CD8-positive, alpha-beta memory T cell (primary cell): ENCODE measurements at regions not wholly inside any gene's neighbourhood (a gene's known extent, or its start where the extent isn't known, plus 50 kb on each side); places are given as distances from the start of the nearest gene placed in this dataset.

Experiments used
- CTCF ChIA-PET: fragments of 350-600 bp; sonication (Branson Sonifier 250); formaldehyde crosslinking; loops from one replicate; lab custom pipeline; 2021; ENCODE audit warnings: antibody characterized with exemption; lab: Charles Lee
- POLR2A ChIA-PET: fragments of 350-600 bp; sonication (Branson Sonifier 250); formaldehyde crosslinking; loops from one replicate; lab custom pipeline; 2021; ENCODE audit warnings: antibody characterized with exemption; lab: Charles Lee
- DNase-seq, 5 donors: peaks; one replicate each; pipeline versions ENCODE4 v3.0.0 to v3.0.0-alpha.2; 2020 to 2022; ENCODE audit warnings: mixed read lengths in 1 of 5
- H3K27ac ChIP-seq: one replicate; pipeline ENCODE4 v1.7.0; 2013; ENCODE audit warnings: low read depth, mild to moderate bottlenecking, low read length, moderate library complexity
- H3K27me3 ChIP-seq: 2 replicates; pipeline ENCODE4 v1.7.0; 2013; ENCODE audit warnings: low read length, mild to moderate bottlenecking; ENCODE audit not compliant: insufficient read depth, poor library complexity, severe bottlenecking
- H3K36me3 ChIP-seq: 2 replicates; pipeline ENCODE4 v1.7.0; 2013; ENCODE audit warnings: mild to moderate bottlenecking, low read length, moderate library complexity; ENCODE audit not compliant: insufficient read depth
- H3K4me1 ChIP-seq: 2 replicates; pipeline ENCODE4 v1.7.0; 2013; ENCODE audit warnings: mild to moderate bottlenecking, low read length, moderate library complexity; ENCODE audit not compliant: insufficient read depth
- H3K4me3 ChIP-seq: 2 replicates; pipeline ENCODE4 v1.7.0; 2013; ENCODE audit warnings: mild to moderate bottlenecking, low read length
- H3K9me3 ChIP-seq: 2 replicates; pipeline ENCODE4 v1.7.0; 2013; ENCODE audit warnings: mild to moderate bottlenecking, low read length
- H3K27ac Mint-ChIP-seq, 8 donors: one replicate each; pipeline ENCODE4 v1.8.0; 2020 to 2021; ENCODE audit warnings: mixed read lengths in 8 of 8, mild to moderate bottlenecking in 6 of 8, inconsistent platforms in 3 of 8, moderate library complexity in 3 of 8
- H3K27me3 Mint-ChIP-seq, 2 donors: one replicate each; pipeline ENCODE4 v1.8.0; 2020 to 2021; ENCODE audit warnings: mixed read lengths in 2 of 2, mild to moderate bottlenecking in 1 of 2, moderate library complexity in 1 of 2
- H3K36me3 Mint-ChIP-seq, 3 donors: one replicate each; pipeline ENCODE4 v1.8.0; 2020 to 2021; ENCODE audit warnings: mixed read lengths in 3 of 3, inconsistent platforms in 1 of 3, mild to moderate bottlenecking in 1 of 3
- H3K4me1 Mint-ChIP-seq, 3 donors: one replicate each; pipeline ENCODE4 v1.8.0; 2020 to 2021; ENCODE audit warnings: mixed read lengths in 3 of 3, inconsistent platforms in 1 of 3, mild to moderate bottlenecking in 1 of 3
- H3K4me3 Mint-ChIP-seq, 7 donors: one replicate each; pipeline ENCODE4 v1.8.0; 2020 to 2021; ENCODE audit warnings: mixed read lengths in 7 of 7, mild to moderate bottlenecking in 6 of 7, moderate library complexity in 4 of 7, inconsistent platforms in 2 of 7
- H3K9me3 Mint-ChIP-seq, 5 donors: one replicate each; pipeline ENCODE4 v1.8.0; 2020 to 2022; ENCODE audit warnings: mixed read lengths in 5 of 5, mild to moderate bottlenecking in 3 of 5, moderate library complexity in 2 of 5, inconsistent platforms in 1 of 5

DNA sequence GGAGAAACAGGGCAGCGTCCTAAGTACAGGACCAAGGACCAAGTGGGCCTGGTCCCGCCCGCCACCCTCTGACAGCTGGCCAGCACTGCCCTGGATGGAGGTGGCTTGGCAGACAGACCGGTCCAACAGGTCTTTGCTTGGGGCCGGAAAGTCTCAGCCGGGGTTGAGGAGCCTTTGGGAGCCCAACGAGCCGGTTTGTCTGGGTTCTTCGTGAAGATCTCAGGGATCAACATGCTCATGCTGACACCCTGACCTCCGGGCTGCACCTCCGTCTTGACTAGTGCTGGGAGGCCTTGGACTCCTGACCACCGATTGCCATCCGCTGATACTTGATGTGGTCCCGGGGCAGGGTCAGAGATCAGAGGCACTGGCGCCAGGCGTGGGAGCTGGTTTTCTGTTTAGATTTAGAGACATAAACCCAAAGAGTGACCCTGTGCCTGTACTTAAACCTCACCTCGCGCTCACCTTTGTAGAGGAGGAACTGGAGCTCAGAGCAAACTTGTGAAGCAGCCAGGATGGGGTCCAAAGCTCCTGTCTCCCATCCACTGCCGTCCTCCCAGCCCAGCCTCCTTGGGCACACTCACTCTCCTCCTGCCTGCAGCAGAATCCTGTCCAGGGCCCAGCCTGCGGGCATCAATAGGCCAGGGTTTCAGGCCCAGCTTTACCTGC is 92.1 kb upstream of the GSE1 start:
- Mint-ChIP-seq H3K27me3 (peaks cover 0 to 7% of the 10 kb centered on the region in 2 donors), H3K36me3 (no peaks in the 10 kb centered on the region), H3K4me3 (peak overlapping the region in 1 of 7 donors; percentile 27), H3K4me1 (peaks cover 10 to 18% (median 16%) of the 10 kb centered on the region in 3 donors), H3K27ac (peak overlapping the region in 6 of 8 donors; percentile 47 to 86 (median 66)), H3K9me3 (peaks cover 0 to 9% (median 4%) of the 10 kb centered on the region in 5 donors)
- no peaks in the 10 kb centered on the region for H3K9me3 ChIP-seq
- H3K36me3 ChIP-seq, result no peaks in the 10 kb centered on the region
- H3K4me1 ChIP-seq, result peaks cover 8% of the 10 kb centered on the region
- CTCF ChIA-PET, result no interaction called here
- no peak overlapping the region for H3K4me3 ChIP-seq
- no peak for DNase-seq
- H3K27me3 ChIP-seq, result no peaks in the 10 kb centered on the region
- POLR2A ChIA-PET, result no interaction called here
- H3K27ac ChIP-seq, result no peak overlapping the region

GRCh38 chr16:85521552-85522307 is 91.4 kb upstream of the GSE1 start:
- peak overlapping the region in 1 of 7 donors; percentile 27 for H3K4me3 Mint-ChIP-seq
- H3K27me3 Mint-ChIP-seq, result peaks cover 3 to 7% of the 10 kb centered on the region in 2 donors
- Histone ChIP-seq H3K36me3 (no peaks in the 10 kb centered on the region), H3K4me1 (peaks cover 8% of the 10 kb centered on the region), H3K4me3 (no peak overlapping the region), H3K27ac (no peak overlapping the region), H3K9me3 (no peaks in the 10 kb centered on the region), H3K27me3 (no peaks in the 10 kb centered on the region)
- DNase-seq, result no peak
- H3K36me3 Mint-ChIP-seq, result no peaks in the 10 kb centered on the region
- peak overlapping the region in 4 of 8 donors; percentile 50 to 86 (median 66) for H3K27ac Mint-ChIP-seq
- ChIA-PET POLR2A (no interaction called here), CTCF (interaction anchor here (0.6 to 1.2 kb wide), 2 partner anchors 101 to 224 kb away, joined by 3 read pairs; no protein-coding TSS in a partner anchor)
- peaks cover 10 to 18% (median 16%) of the 10 kb centered on the region in 3 donors for H3K4me1 Mint-ChIP-seq
- H3K9me3 Mint-ChIP-seq, result peaks cover 0 to 9% (median 4%) of the 10 kb centered on the region in 5 donors

GRCh38 chr16:85522308-85522841 is 90.7 kb upstream of the GSE1 start:
- H3K9me3 ChIP-seq, result no peaks in the 10 kb centered on the region
- no peaks in the 10 kb centered on the region for H3K36me3 ChIP-seq
- H3K36me3 Mint-ChIP-seq, result no peaks in the 10 kb centered on the region
- peaks cover 4 to 7% of the 10 kb centered on the region in 2 donors for H3K27me3 Mint-ChIP-seq
- no peak overlapping the region for H3K4me3 ChIP-seq
- ChIA-PET POLR2A (no interaction called here), CTCF (interaction anchor here (0.6 to 1.2 kb wide), 2 partner anchors 102 to 225 kb away, joined by 3 read pairs; no protein-coding TSS in a partner anchor)
- no peaks in the 10 kb centered on the region for H3K27me3 ChIP-seq
- H3K4me1 ChIP-seq, result peaks cover 8% of the 10 kb centered on the region
- no peak overlapping the region for H3K27ac ChIP-seq
- peaks cover 10 to 17% (median 16%) of the 10 kb centered on the region in 3 donors for H3K4me1 Mint-ChIP-seq
- peaks cover 0 to 9% (median 4%) of the 10 kb centered on the region in 5 donors for H3K9me3 Mint-ChIP-seq
- DNase-seq, result no peak
- H3K27ac Mint-ChIP-seq, result peak overlapping the region in 4 of 8 donors; percentile 9 to 79 (median 67)
- H3K4me3 Mint-ChIP-seq, result no peak overlapping the region

DNA sequence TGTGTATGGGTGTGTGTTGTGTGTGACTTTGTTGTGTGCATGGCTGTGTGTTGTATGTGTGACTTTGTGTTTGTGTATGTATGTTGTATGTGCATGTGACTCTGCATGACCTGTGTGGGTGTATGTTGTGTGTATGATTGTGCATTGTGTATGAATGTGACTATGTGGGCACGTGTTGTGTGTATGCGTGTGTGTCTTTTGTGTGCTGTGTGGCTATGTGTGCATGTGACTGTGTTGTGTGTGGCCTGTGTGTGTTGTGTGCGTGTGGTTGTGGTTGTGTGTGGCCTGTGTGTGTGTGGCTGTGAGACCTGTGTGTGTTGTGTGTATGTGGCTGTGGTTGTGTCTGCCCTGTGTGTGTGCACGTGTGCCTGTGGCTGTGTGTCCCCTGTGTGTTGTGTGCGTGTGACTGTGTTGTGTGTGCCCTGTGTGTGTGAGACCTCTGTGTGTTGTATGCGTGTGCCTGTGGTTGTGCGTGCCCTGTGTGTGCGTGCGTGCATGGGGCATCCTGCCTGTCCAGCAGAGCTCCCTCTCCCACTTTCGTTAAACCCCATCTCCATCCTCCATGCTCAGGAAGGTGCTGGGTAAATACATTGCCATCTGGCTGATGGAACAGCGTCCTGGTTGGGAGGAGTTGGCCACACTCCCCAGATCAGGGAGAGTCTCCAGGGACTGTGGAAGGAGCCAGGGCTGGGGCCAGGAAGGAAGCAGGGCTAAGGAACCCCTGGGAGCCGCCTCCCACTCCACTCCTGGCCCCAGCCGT is 90.1 kb upstream of the GSE1 start:
- H3K4me3 ChIP-seq, result no peak overlapping the region
- Mint-ChIP-seq H3K4me1 (peaks cover 10 to 16% (median 16%) of the 10 kb centered on the region in 3 donors), H3K27ac (peak overlapping the region in 5 of 8 donors; percentile 9 to 79 (median 66)), H3K9me3 (peaks cover 0 to 9% (median 4%) of the 10 kb centered on the region in 5 donors), H3K36me3 (no peaks in the 10 kb centered on the region), H3K27me3 (peaks cover 4 to 7% of the 10 kb centered on the region in 2 donors), H3K4me3 (no peak overlapping the region)
- CTCF ChIA-PET, result interaction anchor here (0.6 to 1.2 kb wide), 2 partner anchors 103 to 226 kb away, joined by 3 read pairs; no protein-coding TSS in a partner anchor
- no peaks in the 10 kb centered on the region for H3K36me3 ChIP-seq
- H3K27ac ChIP-seq, result no peak overlapping the region
- H3K9me3 ChIP-seq, result no peaks in the 10 kb centered on the region
- H3K27me3 ChIP-seq, result no peaks in the 10 kb centered on the region
- peaks cover 6% of the 10 kb centered on the region for H3K4me1 ChIP-seq
- no peak for DNase-seq
- POLR2A ChIA-PET, result no interaction called here

- Mint-ChIP-seq H3K4me1 (peaks cover 3 to 9% (median 8%) of the 10 kb centered on the region in 3 donors), H3K36me3 (no peaks in the 10 kb centered on the region), H3K27ac (peak overlapping the region in 1 of 8 donors; percentile 38), H3K9me3 (peaks cover 0 to 6% (median 4%) of the 10 kb centered on the region in 5 donors), H3K27me3 (peaks cover 4 to 7% of the 10 kb centered on the region in 2 donors), H3K4me3 (no peak overlapping the region)
- H3K4me1 ChIP-seq, result no peaks in the 10 kb centered on the region
- no peak overlapping the region for H3K4me3 ChIP-seq
- ChIA-PET CTCF (no interaction called here), POLR2A (no interaction called here)
- H3K9me3 ChIP-seq, result no peaks in the 10 kb centered on the region
- no peak for DNase-seq
- H3K27ac ChIP-seq, result no peak overlapping the region
- no peaks in the 10 kb centered on the region for H3K27me3 ChIP-seq
- no peaks in the 10 kb centered on the region for H3K36me3 ChIP-seq
Observed at GRCh38 chr16:85523602-85524364, 89.3 kb upstream of the GSE1 start.

GRCh38 chr16:85524365-85524629 is 88.8 kb upstream of the GSE1 start:
- Mint-ChIP-seq H3K4me3 (no peak overlapping the region), H3K27me3 (peaks cover 3 to 4% of the 10 kb centered on the region in 2 donors), H3K9me3 (peaks cover 0 to 5% (median 3%) of the 10 kb centered on the region in 5 donors), H3K4me1 (peaks cover 0 to 4% (median 4%) of the 10 kb centered on the region in 3 donors), H3K36me3 (no peaks in the 10 kb centered on the region), H3K27ac (no peak overlapping the region)
- no peaks in the 10 kb centered on the region for H3K4me1 ChIP-seq
- no peaks in the 10 kb centered on the region for H3K9me3 ChIP-seq
- no peak for DNase-seq
- H3K27ac ChIP-seq, result no peak overlapping the region
- H3K4me3 ChIP-seq, result no peak overlapping the region
- POLR2A ChIA-PET, result no interaction called here
- no peaks in the 10 kb centered on the region for H3K36me3 ChIP-seq
- CTCF ChIA-PET, result no interaction called here
- H3K27me3 ChIP-seq, result no peaks in the 10 kb centered on the region

DNA sequence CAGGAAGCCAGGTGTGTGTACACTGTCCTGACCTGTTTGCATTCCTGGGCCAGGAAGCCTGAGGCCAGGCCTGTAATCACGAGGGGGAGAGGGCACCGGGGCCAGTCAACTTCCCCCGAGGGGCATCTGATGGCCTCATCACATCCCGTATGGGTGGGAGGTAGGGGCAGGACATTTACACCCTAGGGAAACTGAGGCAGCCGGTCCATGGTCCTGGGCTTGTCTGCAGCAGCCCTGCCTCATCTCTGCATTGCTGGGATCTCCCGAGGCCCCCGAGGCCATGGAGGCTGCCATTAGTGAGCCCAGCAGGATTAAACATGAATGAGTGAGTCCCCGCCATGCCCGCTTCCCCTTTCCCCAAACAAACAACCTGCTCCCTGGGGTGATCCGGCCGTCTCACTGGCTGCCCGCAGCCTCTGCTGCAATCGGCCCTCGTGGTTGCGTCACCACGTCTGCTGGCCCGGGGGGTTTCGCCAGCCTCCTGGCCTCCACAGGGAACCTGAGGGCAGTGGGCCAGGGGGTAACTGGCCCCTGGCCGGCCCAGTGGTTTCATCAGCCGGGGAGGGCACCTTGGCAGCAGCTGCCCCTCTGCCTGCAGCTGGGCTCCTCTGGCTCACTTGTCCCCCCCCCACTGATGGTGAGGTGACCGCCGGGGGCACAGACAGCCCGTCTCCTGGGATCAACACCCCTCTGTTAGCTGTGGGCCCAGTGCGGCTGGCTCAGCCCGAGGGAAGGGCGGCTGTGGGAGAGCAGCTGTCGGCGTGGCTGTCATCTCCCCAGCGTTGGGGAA is 88.3 kb upstream of the GSE1 start:
- no peaks in the 10 kb centered on the region for H3K9me3 Mint-ChIP-seq
- Histone ChIP-seq H3K4me3 (no peak overlapping the region), H3K36me3 (no peaks in the 10 kb centered on the region), H3K4me1 (no peaks in the 10 kb centered on the region), H3K27me3 (no peaks in the 10 kb centered on the region), H3K9me3 (no peaks in the 10 kb centered on the region), H3K27ac (no peak overlapping the region)
- no peaks in the 10 kb centered on the region for H3K36me3 Mint-ChIP-seq
- ChIA-PET CTCF (interaction anchor here (1.0 kb wide), 1 partner anchor 27 kb away, joined by 3 read pairs; no protein-coding TSS in a partner anchor), POLR2A (no interaction called here)
- no peak overlapping the region for H3K4me3 Mint-ChIP-seq
- H3K27ac Mint-ChIP-seq, result no peak overlapping the region
- H3K27me3 Mint-ChIP-seq, result peaks cover 0 to 4% of the 10 kb centered on the region in 2 donors
- no peak for DNase-seq
- H3K4me1 Mint-ChIP-seq, result no peaks in the 10 kb centered on the region
